ENCODE measurements at regions not wholly inside any gene's neighbourhood (a gene's known extent, or its start where the extent isn't known, plus 50 kb on each side); places are given as distances from the start of the nearest gene placed in this dataset.

DNA sequence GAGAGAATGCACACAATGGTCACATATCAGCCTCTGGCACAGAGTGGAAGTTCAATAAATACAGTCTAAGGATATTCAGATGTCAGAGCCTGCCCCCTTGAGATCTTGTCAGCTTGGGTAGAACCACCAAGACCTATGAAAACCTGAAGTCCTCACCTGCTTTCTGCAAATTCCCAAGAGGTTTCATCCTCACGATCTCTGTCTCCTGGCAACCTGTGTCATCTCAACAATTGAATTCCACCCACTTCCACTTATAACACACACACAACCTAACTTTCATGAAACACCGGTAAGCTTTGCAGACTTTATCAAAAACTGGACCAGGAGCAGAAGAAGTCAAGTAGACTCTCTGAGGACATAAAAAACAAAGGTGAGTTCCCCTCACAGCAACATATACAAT is 151.6 kb upstream of the SLC30A5 start:
- H3K27ac Mint-ChIP-seq = no peak overlapping the region
- H3K27me3 Mint-ChIP-seq = peaks cover 11% of the 10 kb centered on the region in 2 donors
- no peak for DNase-seq
- ATAC-seq (replicated peaks) = no peak
- H3K4me3 Mint-ChIP-seq = no peak overlapping the region
- H3K9me3 Mint-ChIP-seq = peaks cover 7 to 15% of the 10 kb centered on the region in 2 donors
- H3K36me3 Mint-ChIP-seq = peaks cover 0 to 2% of the 10 kb centered on the region in 2 donors
- no peaks in the 10 kb centered on the region for H3K4me1 Mint-ChIP-seq

DNA sequence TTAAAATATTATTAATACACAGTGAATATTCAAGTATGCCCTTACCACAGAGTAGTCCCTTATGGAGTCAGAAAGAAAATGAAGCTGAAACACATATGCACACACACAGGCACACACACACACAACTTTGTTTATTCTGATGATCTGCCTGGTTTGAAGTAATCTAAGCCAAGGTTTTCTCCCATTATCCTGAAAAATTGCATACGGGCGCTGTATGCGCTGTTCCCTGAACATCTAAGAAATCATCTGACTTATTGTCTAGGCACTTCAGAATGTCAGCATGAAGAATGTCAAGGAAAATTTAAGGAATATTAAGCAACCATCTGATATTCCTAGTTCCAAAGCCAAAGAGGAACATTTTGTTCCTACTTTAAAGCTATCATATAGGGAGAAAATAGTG is 147.1 kb upstream of the SLC30A5 start:
- H3K27ac Mint-ChIP-seq = no peak overlapping the region
- no peaks in the 10 kb centered on the region for H3K4me1 Mint-ChIP-seq
- ATAC-seq (replicated peaks) = no peak
- H3K9me3 Mint-ChIP-seq = peaks cover 0 to 2% of the 10 kb centered on the region in 2 donors
- no peak overlapping the region for H3K4me3 Mint-ChIP-seq
- H3K36me3 Mint-ChIP-seq = peaks cover 0 to 2% of the 10 kb centered on the region in 2 donors
- DNase-seq = no peak
- peaks cover 4 to 12% of the 10 kb centered on the region in 2 donors for H3K27me3 Mint-ChIP-seq

DNA sequence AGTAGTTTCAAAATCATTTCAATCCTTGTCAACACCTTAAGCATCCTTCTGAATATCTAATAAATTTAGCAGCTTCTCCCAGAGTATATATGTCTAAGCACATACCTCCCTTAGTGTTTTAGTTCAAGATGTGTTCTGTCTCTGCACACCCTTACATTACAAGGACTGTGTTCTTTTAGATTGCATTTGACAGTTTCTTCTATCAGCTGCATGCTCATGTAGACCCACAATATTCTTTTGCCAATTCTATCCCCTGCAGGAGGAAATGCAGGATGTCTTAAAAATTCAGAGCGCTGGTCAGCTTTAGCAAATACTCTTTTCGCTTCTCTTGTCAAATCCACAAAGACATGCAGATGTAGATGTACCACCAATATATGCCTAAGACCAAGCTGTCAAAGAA is 145.8 kb upstream of the SLC30A5 start:
- Mint-ChIP-seq H3K36me3 (no peaks in the 10 kb centered on the region), H3K27ac (no peak overlapping the region), H3K4me3 (no peak overlapping the region), H3K9me3 (peaks cover 0 to under 1% of the 10 kb centered on the region in 2 donors), H3K27me3 (peaks cover 4 to 12% of the 10 kb centered on the region in 2 donors), H3K4me1 (no peaks in the 10 kb centered on the region)
- no peak for DNase-seq
- ATAC-seq (replicated peaks) = no peak

DNA sequence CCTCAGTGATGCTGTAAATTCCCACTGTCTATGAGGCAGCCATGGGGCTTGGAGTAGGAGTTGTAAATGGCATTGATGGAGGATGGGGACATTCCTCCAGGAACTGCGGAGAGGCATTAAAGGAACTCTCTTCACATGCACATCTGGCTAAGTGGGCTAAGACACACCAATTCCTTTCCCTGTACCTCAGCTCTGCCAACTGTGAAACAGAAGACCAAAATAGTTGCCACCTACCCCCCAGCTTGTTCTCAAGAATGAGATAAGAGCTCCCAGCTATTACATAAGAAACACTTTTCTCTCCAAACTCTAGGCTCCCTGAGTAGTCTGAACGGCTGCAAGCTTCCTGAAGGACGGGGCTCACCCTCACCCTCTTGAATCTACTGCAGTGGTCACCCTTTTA is 144.6 kb upstream of the SLC30A5 start:
- no peaks in the 10 kb centered on the region for H3K36me3 Mint-ChIP-seq

DNA sequence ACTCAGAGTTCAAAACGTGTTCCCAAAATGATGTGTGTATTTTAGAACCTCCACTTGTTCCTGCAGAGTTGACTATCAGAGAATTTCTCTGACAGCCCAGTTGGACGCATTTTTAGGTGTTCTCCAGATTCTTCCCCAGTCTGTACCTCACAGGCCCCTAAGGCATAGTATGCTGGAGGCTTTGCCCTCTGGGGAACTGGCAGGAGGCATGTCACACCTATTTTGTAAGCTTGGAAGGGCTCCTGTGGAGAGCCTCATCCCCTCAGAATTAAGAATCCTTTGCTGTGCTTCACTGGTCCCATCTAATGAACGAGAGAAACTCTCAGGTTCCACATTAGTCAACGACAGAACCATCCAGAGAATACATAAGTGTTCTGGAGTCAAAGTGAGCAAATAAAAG is 144.1 kb upstream of the SLC30A5 start:
- H3K4me3 Mint-ChIP-seq = no peak overlapping the region
- H3K36me3 Mint-ChIP-seq = no peaks in the 10 kb centered on the region
- H3K4me1 Mint-ChIP-seq = no peaks in the 10 kb centered on the region
- peaks cover 4 to 12% of the 10 kb centered on the region in 2 donors for H3K27me3 Mint-ChIP-seq
- ATAC-seq (replicated peaks) (no peak), DNase-seq (no peak)
- no peak overlapping the region for H3K27ac Mint-ChIP-seq
- H3K9me3 Mint-ChIP-seq = no peaks in the 10 kb centered on the region

More for the DNA sequence above, 144.6 kb upstream of the SLC30A5 start:
- no peaks in the 10 kb centered on the region for H3K9me3 Mint-ChIP-seq
- H3K4me1 Mint-ChIP-seq = no peaks in the 10 kb centered on the region
- H3K27me3 Mint-ChIP-seq = peaks cover 4 to 12% of the 10 kb centered on the region in 2 donors
- DNase-seq = no peak
- H3K4me3 Mint-ChIP-seq = no peak overlapping the region
- no peak overlapping the region for H3K27ac Mint-ChIP-seq
- no peak for ATAC-seq (replicated peaks)

DNA sequence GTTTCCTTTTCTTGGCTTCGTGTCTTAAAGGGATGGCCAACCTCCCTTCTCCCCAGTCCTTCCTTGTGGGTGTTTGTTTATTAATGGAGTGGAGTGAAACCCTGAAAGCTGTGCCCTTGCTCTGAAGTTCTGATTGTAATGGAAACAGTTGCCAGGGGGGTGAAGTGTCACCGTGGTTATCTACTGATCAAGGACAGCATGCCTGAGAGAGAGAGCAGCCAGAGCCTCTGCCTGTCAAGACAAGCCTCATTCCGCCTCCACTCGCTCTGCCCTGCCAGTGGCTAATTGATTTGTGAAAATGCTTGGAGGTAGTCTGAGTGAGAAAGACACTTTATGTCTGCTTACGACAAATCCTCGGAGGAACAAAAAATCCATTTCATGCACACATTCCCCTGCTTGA is 143.7 kb upstream of the SLC30A5 start:
- no peak for DNase-seq
- Mint-ChIP-seq H3K4me3 (no peak overlapping the region), H3K4me1 (no peaks in the 10 kb centered on the region), H3K9me3 (no peaks in the 10 kb centered on the region), H3K36me3 (no peaks in the 10 kb centered on the region), H3K27ac (no peak overlapping the region), H3K27me3 (peaks cover 4 to 12% of the 10 kb centered on the region in 2 donors)
- ATAC-seq (replicated peaks) = no peak

DNA sequence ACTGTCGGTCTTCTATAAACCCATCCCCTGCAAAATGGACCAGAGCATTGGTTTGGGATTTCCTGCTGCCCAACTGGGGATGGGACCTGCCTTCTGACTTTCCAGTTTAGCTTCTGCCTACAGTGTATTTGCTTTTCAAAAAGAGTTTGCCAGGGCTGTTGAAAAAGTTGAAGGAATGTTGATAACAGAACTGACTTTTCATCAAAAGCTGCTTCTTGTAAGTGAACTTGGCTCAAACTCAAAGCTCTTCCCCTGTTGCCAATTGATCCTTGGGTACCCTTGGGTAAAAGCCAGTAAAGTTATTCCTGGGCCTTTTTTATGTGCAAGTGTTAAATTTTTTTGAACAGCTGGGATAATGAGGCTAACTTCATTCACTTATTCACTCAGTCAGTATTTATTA is 142.9 kb upstream of the SLC30A5 start:
- Mint-ChIP-seq H3K4me3 (no peak overlapping the region), H3K36me3 (no peaks in the 10 kb centered on the region), H3K9me3 (no peaks in the 10 kb centered on the region), H3K27ac (no peak overlapping the region), H3K4me1 (no peaks in the 10 kb centered on the region), H3K27me3 (peaks cover 4 to 12% of the 10 kb centered on the region in 2 donors)
- no peak for DNase-seq
- ATAC-seq (replicated peaks) = no peak

DNA sequence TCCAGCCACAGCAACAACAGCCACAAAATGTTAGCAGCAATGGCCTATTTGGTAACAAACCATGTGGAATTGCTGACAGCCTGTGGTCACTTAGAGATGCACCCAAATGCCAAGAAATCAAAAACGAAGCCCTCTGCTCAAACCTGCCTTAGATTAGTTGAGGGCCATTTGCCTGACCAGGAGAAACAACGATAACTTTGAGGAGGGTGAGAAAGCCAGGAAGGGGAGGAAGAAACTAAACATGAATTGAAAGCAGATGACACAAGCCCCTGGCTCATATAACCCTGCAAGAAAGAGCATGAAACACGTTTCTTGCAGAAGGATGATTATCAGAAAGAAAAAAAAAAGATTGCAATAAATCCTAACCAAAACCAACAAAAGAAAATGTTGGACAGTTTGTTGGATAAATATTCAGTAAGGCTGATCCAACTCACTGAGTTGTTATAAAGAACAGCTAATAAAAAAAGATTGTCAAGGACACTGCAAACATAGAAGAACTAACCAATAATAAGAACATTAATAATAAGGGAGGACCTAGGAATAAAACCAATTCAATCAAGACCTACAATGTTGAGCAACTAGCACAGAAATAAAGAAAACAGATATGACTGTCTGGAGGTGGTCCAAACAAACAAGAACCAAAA is 140.5 kb upstream of the SLC30A5 start:
- Mint-ChIP-seq H3K9me3 (no peaks in the 10 kb centered on the region), H3K27ac (no peak overlapping the region), H3K27me3 (peaks cover 3 to 7% of the 10 kb centered on the region in 2 donors), H3K4me3 (no peak overlapping the region), H3K4me1 (no peaks in the 10 kb centered on the region), H3K36me3 (no peaks in the 10 kb centered on the region)
- DNase-seq (no peak), ATAC-seq (replicated peaks) (no peak)

DNA sequence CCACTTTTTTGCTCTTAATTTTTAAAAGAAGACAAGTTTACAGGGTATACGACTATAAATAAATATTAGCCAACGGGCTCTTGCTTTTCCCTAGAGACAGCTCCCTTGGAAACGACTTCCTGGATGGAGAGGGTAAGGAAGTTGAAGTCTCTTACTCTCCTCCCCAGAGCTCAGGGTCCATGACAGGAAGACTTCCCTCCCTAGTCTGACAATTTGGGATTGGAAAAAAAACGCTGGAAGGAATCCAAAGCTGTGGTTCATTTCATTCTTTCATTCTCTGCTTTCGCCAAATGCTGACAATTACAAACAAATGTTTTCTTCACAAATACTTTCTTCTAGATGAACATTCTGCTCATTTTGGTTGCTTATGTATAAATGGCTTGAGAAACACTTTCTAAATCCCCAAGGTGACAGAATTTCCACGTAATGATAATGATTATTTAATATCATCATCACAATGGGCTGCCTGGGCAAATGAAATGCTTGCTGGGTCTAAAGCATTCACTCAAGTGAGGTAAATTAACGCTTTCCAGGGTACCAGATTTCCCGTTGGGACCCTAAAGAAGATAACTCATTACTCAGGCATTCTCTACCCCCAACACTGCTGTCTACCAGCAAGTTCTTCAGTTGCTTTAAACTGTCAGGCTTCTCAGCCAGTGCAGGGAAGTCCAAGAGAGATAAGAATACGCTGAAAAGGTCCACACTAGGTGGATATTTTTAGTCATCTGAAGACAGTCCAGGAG is 139.8 kb upstream of the SLC30A5 start:
- ATAC-seq (replicated peaks) (no peak), DNase-seq (no peak)
- Mint-ChIP-seq H3K4me3 (no peak overlapping the region), H3K36me3 (no peaks in the 10 kb centered on the region), H3K27me3 (peaks cover 3 to 7% of the 10 kb centered on the region in 2 donors), H3K27ac (no peak overlapping the region), H3K9me3 (no peaks in the 10 kb centered on the region), H3K4me1 (no peaks in the 10 kb centered on the region)

DNA sequence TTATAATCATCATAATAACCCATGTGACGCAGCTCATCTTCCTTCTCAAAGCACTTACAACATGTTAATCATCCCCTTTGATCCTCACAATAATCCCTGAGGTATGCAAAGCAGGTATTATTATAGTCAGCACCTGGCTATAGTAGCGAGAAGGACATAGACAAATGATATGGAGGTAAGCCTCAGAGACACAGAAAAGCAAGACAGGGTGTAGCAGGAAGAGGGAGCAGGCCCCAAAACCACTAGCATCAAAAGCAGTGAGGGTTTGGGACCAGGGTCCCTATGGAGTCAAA is 139.2 kb upstream of the SLC30A5 start:
- no peak overlapping the region for H3K4me3 Mint-ChIP-seq
- H3K27me3 Mint-ChIP-seq = peaks cover 2 to 3% of the 10 kb centered on the region in 2 donors
- no peaks in the 10 kb centered on the region for H3K9me3 Mint-ChIP-seq
- no peaks in the 10 kb centered on the region for H3K4me1 Mint-ChIP-seq
- H3K27ac Mint-ChIP-seq = no peak overlapping the region
- no peak for ATAC-seq (replicated peaks)
- H3K36me3 Mint-ChIP-seq = no peaks in the 10 kb centered on the region
- DNase-seq = no peak

DNA sequence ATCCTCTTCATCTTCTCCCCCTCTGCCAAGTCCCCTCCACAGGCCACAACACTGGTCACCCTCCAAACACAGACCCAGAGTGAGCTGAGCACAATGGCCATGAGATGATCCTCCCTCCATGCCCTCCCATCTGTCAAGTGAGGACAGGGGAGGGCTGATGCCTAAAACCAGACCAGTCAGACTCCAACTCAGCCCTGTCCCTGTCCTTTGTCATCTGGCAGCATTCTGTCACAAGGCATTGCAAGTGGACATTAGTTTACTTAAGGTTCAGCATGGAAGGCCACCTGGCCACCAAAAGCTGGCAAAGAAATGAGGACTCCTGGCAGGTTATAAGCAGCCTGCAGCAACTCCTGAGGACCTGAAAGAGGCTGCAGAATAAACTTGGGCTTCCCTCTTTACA is 136.2 kb upstream of the SLC30A5 start:
- Mint-ChIP-seq H3K4me3 (no peak overlapping the region), H3K36me3 (no peaks in the 10 kb centered on the region), H3K4me1 (peaks cover 0 to 3% of the 10 kb centered on the region in 2 donors), H3K27ac (no peak overlapping the region), H3K9me3 (no peaks in the 10 kb centered on the region), H3K27me3 (peaks cover 0 to 3% of the 10 kb centered on the region in 2 donors)
- DNase-seq (no peak), ATAC-seq (replicated peaks) (no peak)

DNA sequence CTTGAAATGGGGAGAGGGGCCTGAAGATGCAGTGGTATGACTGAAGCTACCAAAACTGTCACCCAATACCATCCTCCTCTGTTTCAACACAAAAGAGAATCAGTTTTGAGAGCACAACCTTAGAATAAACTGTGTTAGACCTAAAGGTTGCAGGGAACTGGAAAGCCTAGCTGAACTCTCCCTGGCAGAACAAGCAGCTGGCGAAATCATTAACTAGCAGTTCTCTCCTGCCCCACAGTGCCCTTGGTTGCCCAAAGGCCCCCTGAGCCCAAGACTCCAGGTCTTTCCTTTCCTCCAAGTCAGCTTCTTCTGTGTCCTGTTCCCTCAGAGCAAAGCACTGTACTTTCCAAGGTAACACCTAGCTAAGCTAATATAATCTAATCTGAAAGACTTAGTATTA is 135.4 kb upstream of the SLC30A5 start:
- Mint-ChIP-seq H3K36me3 (no peaks in the 10 kb centered on the region), H3K9me3 (no peaks in the 10 kb centered on the region), H3K27me3 (peaks cover 0 to 3% of the 10 kb centered on the region in 2 donors), H3K27ac (no peak overlapping the region), H3K4me1 (peaks cover 0 to 5% of the 10 kb centered on the region in 2 donors), H3K4me3 (no peak overlapping the region)
- ATAC-seq (replicated peaks) (no peak), DNase-seq (no peak)

DNA sequence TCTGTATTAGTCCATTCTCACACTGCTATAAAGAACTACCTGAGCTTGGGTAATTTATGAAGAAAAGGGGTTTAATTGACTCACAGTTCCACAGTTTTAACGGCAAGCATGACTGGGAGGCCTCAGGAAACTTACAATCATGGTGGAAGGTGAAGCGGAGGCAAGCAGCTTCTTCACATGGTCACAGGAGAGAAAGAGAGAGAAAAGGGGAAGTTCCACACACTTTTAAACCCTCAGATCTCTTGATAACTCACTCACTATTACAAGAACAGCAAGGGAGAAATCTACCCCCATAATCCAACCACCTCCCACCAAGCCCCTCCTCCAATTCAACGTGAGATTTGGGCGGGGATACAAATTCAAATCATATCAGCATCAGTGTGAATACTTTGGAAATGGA is 133.4 kb upstream of the SLC30A5 start:
- H3K36me3 Mint-ChIP-seq = no peaks in the 10 kb centered on the region
- ATAC-seq (replicated peaks) (no peak), DNase-seq (no peak)
- no peaks in the 10 kb centered on the region for H3K9me3 Mint-ChIP-seq
- H3K4me1 Mint-ChIP-seq = peaks cover 0 to 5% of the 10 kb centered on the region in 2 donors
- peaks cover 0 to 3% of the 10 kb centered on the region in 2 donors for H3K27me3 Mint-ChIP-seq
- H3K4me3 Mint-ChIP-seq = no peak overlapping the region
- no peak overlapping the region for H3K27ac Mint-ChIP-seq

DNA sequence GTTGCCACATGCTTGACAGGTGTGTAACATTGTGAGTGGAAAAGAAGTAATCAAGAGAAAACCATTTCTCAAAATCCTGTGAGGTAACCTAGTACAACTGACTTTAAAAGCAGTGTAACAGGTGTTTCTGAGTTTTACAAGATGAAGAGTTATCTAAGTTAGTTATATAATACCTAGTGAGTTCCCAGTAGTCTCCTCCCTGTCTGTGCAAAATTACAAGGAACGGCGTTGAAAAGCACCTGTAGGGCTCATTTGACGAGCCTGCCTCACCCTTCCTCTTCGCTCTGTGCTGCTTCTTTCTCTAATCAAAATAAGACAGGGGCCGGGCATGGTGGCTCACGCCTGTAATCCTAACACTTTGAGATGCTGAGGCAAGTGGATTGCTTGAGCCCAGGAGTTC is 132.9 kb upstream of the SLC30A5 start:
- no peak overlapping the region for H3K27ac Mint-ChIP-seq
- no peak for DNase-seq
- peaks cover 0 to 5% of the 10 kb centered on the region in 2 donors for H3K4me1 Mint-ChIP-seq

DNA sequence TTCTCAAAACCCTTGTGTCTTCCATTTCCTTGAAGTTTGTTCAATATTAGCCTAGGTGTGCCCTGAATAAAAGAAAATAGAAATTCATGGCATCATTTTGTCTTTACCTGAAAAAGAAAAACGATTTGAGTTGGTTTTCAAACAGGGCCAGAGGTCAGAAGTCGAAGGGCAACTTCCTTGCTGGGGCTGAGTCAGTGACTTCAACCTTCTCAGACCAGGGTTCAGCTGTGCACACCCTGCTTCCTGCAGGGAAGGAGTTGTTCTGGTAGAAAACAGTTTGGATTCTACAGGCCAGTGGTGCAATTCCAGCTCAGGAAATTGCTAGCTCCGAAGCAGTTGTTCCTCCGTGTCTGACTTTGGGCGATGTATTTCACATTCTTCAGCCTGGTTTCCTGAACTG is 132.1 kb upstream of the SLC30A5 start:
- ATAC-seq (replicated peaks) (no peak), DNase-seq (no peak)
- no peaks in the 10 kb centered on the region for H3K9me3 Mint-ChIP-seq
- no peak overlapping the region for H3K27ac Mint-ChIP-seq
- peaks cover 0 to 5% of the 10 kb centered on the region in 2 donors for H3K4me1 Mint-ChIP-seq
- H3K36me3 Mint-ChIP-seq = no peaks in the 10 kb centered on the region
- H3K27me3 Mint-ChIP-seq = peaks cover 0 to 3% of the 10 kb centered on the region in 2 donors
- H3K4me3 Mint-ChIP-seq = no peak overlapping the region

More for the DNA sequence above, 132.9 kb upstream of the SLC30A5 start:
- peaks cover 0 to 3% of the 10 kb centered on the region in 2 donors for H3K27me3 Mint-ChIP-seq
- no peaks in the 10 kb centered on the region for H3K36me3 Mint-ChIP-seq
- ATAC-seq (replicated peaks) = no peak
- no peaks in the 10 kb centered on the region for H3K9me3 Mint-ChIP-seq
- no peak overlapping the region for H3K4me3 Mint-ChIP-seq
